ENCODE measurements at regions not wholly inside any gene's neighbourhood (a gene's known extent, or its start where the extent isn't known, plus 50 kb on each side); places are given as distances from the start of the nearest gene placed in this dataset.

DNA sequence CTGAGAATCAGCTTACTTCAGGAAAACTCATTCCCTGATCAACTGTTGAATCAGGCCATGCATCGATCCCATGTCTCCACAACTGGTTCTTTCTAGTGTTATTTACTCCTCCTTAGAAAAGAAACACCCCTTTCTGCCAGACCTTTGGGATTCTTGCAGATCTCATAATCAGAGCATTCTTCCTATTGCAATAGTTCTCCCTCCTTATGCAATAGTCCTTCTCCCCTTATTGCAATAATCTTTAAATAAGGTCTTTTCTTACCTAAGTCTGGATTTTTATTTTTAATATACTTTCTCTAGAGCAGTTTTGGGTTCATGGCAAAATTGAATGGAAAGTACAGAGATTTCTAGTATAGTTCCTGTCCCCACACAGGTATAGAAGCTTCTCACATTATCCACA lies 141.9 kb upstream of the SGO1 start:
- TF ChIP-seq, protein P1, sequence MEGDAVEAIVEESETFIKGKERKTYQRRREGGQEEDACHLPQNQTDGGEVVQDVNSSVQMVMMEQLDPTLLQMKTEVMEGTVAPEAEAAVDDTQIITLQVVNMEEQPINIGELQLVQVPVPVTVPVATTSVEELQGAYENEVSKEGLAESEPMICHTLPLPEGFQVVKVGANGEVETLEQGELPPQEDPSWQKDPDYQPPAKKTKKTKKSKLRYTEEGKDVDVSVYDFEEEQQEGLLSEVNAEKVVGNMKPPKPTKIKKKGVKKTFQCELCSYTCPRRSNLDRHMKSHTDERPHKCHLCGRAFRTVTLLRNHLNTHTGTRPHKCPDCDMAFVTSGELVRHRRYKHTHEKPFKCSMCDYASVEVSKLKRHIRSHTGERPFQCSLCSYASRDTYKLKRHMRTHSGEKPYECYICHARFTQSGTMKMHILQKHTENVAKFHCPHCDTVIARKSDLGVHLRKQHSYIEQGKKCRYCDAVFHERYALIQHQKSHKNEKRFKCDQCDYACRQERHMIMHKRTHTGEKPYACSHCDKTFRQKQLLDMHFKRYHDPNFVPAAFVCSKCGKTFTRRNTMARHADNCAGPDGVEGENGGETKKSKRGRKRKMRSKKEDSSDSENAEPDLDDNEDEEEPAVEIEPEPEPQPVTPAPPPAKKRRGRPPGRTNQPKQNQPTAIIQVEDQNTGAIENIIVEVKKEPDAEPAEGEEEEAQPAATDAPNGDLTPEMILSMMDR (IDR thresholded peaks at IDR 0.05): no peak
- no peak for TF ChIP-seq TCF7L2 (IDR thresholded peaks at IDR 0.05; ENCODE audit: low read depth, low read length)
- TF ChIP-seq, protein P2, sequence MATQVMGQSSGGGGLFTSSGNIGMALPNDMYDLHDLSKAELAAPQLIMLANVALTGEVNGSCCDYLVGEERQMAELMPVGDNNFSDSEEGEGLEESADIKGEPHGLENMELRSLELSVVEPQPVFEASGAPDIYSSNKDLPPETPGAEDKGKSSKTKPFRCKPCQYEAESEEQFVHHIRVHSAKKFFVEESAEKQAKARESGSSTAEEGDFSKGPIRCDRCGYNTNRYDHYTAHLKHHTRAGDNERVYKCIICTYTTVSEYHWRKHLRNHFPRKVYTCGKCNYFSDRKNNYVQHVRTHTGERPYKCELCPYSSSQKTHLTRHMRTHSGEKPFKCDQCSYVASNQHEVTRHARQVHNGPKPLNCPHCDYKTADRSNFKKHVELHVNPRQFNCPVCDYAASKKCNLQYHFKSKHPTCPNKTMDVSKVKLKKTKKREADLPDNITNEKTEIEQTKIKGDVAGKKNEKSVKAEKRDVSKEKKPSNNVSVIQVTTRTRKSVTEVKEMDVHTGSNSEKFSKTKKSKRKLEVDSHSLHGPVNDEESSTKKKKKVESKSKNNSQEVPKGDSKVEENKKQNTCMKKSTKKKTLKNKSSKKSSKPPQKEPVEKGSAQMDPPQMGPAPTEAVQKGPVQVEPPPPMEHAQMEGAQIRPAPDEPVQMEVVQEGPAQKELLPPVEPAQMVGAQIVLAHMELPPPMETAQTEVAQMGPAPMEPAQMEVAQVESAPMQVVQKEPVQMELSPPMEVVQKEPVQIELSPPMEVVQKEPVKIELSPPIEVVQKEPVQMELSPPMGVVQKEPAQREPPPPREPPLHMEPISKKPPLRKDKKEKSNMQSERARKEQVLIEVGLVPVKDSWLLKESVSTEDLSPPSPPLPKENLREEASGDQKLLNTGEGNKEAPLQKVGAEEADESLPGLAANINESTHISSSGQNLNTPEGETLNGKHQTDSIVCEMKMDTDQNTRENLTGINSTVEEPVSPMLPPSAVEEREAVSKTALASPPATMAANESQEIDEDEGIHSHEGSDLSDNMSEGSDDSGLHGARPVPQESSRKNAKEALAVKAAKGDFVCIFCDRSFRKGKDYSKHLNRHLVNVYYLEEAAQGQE (IDR thresholded peaks at IDR 0.05; ENCODE audit: insufficient read depth in 1 of 2, low read depth in 2 of 2, low read length in 1 of 2): no peak
- no peak for TF ChIP-seq POLR2AphosphoS5 (IDR thresholded peaks at IDR 0.05; ENCODE audit: low read depth, low read length)

Data from Panc1 (cell line).